Omental fat pad (tissue), 3 donors: ENCODE measurements at regions not wholly inside any gene's neighbourhood (a gene's known extent, or its start where the extent isn't known, plus 50 kb on each side); places are given as distances from the start of the nearest gene placed in this dataset.
"Not testable (repeated sequence)": the region's sequence is repeated elsewhere in the genome, so short reads cannot be mapped to it uniquely, and the experiment has no call there.

Source experiments
- ATAC-seq: fragments of 150-250 bp; one replicate; pipeline ENCODE4 v1.9.1; 2016; ENCODE audit warnings: mild to moderate bottlenecking, moderate library complexity; ENCODE audit not compliant: low FRiP score
- DNase-seq: peaks from one replicate; pipeline ENCODE4 v3.0.0-alpha.2; 2019; ENCODE audit warnings: low spot score
- TF ChIP-seq, protein P1 (sequence below), 3 donors: fragments of 450-650 bp; IDR thresholded peaks; one replicate each; pipeline ENCODE4 v1.5.1; 2016 to 2017; ENCODE audit warnings: antibody characterized with exemption in 3 of 3, mild to moderate bottlenecking in 3 of 3, moderate library complexity in 2 of 3

DNA sequence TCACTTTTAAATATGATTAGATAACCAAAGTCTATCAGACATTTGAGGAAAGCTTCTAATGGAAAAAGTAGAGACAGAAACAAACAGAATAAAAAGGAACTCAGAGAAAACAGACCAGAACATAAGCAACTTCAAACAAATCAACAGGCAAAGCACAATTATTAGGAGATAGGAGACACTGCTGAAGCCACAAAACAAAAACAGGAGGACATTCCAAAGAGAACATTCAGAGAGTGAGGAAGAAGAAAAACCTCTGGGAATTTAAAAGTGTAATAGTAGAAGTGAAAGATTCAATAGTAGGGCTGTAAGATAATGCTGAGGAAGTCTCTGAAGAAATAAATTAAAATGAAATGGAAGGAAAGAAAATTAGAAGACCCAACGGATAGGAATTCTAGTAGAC is 83.2 kb upstream of the TBCA start:
- TF ChIP-seq, protein P1, sequence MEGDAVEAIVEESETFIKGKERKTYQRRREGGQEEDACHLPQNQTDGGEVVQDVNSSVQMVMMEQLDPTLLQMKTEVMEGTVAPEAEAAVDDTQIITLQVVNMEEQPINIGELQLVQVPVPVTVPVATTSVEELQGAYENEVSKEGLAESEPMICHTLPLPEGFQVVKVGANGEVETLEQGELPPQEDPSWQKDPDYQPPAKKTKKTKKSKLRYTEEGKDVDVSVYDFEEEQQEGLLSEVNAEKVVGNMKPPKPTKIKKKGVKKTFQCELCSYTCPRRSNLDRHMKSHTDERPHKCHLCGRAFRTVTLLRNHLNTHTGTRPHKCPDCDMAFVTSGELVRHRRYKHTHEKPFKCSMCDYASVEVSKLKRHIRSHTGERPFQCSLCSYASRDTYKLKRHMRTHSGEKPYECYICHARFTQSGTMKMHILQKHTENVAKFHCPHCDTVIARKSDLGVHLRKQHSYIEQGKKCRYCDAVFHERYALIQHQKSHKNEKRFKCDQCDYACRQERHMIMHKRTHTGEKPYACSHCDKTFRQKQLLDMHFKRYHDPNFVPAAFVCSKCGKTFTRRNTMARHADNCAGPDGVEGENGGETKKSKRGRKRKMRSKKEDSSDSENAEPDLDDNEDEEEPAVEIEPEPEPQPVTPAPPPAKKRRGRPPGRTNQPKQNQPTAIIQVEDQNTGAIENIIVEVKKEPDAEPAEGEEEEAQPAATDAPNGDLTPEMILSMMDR (IDR thresholded peaks at IDR 0.05), result no peak
- DNase-seq (no peak), ATAC-seq (no peak)

DNA sequence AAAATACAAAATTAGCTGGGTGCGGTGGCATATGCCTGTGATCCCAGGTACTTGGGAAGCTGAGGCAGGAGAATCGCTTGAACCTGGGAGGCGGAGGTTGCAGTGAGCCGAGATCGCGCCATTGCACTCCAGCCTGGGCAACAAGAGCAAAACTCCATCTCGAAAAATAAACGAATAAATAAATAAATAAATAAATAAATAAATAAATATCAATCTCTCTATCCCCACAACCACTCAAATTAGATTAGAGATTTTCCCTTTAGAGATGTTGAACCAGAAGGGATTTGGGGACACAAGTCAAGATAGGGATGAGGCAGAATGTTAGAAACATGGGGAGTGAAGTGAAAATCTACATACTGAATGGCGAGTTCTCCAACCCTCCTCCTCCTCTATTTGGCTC is 82.5 kb upstream of the TBCA start:
- not testable (repeated sequence) for ATAC-seq, DNase-seq

- ATAC-seq, result no peak
- TF ChIP-seq, protein P1 (IDR thresholded peaks at IDR 0.05), result no peak
- DNase-seq, result no peak
Observed at GRCh38 chr5:77855369-77855768, 79.2 kb upstream of the TBCA start.

DNA sequence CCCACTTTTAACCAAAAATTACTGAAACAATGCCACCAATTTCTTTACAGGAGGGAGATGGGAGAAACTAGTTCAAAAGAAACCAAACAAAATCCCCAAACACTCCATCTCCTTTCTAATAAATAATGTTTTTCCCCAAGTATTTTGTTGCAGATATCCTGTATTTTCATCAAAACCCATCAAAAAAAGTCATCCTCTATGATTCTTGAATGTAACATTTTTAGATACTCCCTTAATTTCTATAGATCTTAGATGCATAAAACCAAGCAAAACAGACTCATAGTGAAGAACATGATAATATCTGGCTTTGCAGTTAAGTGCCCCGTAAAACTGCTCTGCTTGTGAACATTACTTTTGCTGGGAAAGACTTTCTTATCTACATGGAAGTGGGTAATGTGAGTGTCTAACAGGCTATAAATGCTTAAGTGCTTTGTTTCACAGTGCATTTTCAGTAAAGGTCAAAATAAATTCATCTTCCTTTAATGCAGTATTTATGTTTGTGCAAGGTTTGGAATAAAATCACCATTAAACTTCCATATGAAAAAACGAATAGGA is 77.3 kb upstream of the TBCA start:
- TF ChIP-seq, protein P1 (IDR thresholded peaks at IDR 0.05), result no peak
- no peak for DNase-seq
- ATAC-seq, result no peak

- DNase-seq (no peak), ATAC-seq (peak; percentile 50)
- TF ChIP-seq, protein P1 (IDR thresholded peaks at IDR 0.05), result no peak
Observed at GRCh38 chr5:77852514-77853352, 76.6 kb upstream of the TBCA start.

DNA sequence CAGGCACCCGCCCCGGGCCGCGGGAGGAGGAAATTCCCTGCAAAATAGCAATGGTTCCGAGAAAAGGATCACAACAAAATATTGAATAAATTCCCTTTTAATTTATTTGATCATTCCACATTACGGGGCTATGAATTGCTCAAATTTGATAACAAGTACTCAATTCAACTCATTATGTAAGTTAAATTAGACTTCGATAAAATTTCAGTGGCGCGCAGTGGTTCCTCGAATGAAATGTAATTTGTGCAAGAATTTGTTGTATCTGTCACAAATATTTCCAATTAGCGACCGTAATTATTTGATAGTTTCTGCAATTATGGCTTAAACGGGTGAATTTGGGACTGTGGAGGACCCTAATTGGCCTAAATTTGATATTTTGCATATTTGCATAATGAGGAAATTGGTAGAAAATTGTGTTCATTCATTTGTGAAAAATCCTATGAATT is 76.0 kb upstream of the TBCA start:
- TF ChIP-seq, protein P1 (IDR thresholded peaks at IDR 0.05), result no peak
- DNase-seq (no peak), ATAC-seq (no peak)

- DNase-seq (no peak), ATAC-seq (peak; percentile 31)
- TF ChIP-seq, protein P1 (IDR thresholded peaks at IDR 0.05), result no peak
Observed at GRCh38 chr5:77851176-77852067, 75.3 kb upstream of the TBCA start.
